NCI-H187 treated with DMSO at 0.1 percent for 48 hours (cell line): ENCODE measurements at regions not wholly inside any gene's neighbourhood (a gene's known extent, or its start where the extent isn't known, plus 50 kb on each side); places are given as distances from the start of the nearest gene placed in this dataset.

ENCODE experiments used
- DNase-seq: peaks from one replicate; lab custom pipeline; 2025; lab: John Stamatoyannopoulos, UW

- no peak for DNase-seq
Measured at GRCh38 chr4:181566490-181566889, 676.7 kb upstream of the TENM3 start.

- DNase-seq = no peak
Measured at GRCh38 chr4:181569553-181569952, 673.6 kb upstream of the TENM3 start.

GRCh38 chr4:181578911-181579310 is 664.3 kb upstream of the TENM3 start:
- DNase-seq = no peak

- DNase-seq = no peak
Measured at GRCh38 chr4:181579486-181579885, 663.7 kb upstream of the TENM3 start.

GRCh38 chr4:181581983-181582382 is 661.2 kb upstream of the TENM3 start:
- DNase-seq = no peak

- no peak for DNase-seq
Measured at GRCh38 chr4:181582595-181582994, 660.6 kb upstream of the TENM3 start.

GRCh38 chr4:181588733-181589302 is 654.4 kb upstream of the TENM3 start:
- DNase-seq = no peak

- no peak for DNase-seq
Measured at GRCh38 chr4:181592221-181592745, 650.9 kb upstream of the TENM3 start.

GRCh38 chr4:181593703-181594102 is 649.5 kb upstream of the TENM3 start:
- DNase-seq = no peak

- DNase-seq = no peak
Measured at GRCh38 chr4:181594188-181594587, 649.0 kb upstream of the TENM3 start.

GRCh38 chr4:181595716-181596115 is 647.5 kb upstream of the TENM3 start:
- DNase-seq = no peak

GRCh38 chr4:181597766-181598165 is 645.4 kb upstream of the TENM3 start:
- no peak for DNase-seq

GRCh38 chr4:181599134-181599533 is 644.1 kb upstream of the TENM3 start:
- DNase-seq = no peak

- no peak for DNase-seq
Measured at GRCh38 chr4:181601103-181601502, 642.1 kb upstream of the TENM3 start.

- DNase-seq = no peak
Measured at GRCh38 chr4:181604546-181604945, 638.7 kb upstream of the TENM3 start.

- DNase-seq = no peak
Measured at GRCh38 chr4:181606300-181606699, 636.9 kb upstream of the TENM3 start.

- DNase-seq = no peak
Measured at GRCh38 chr4:181608181-181608580, 635.0 kb upstream of the TENM3 start.

- DNase-seq = no peak
Measured at GRCh38 chr4:181611033-181611711, 632.0 kb upstream of the TENM3 start.

GRCh38 chr4:181611946-181612600 is 631.1 kb upstream of the TENM3 start:
- DNase-seq = no peak

GRCh38 chr4:181613200-181613599 is 630.0 kb upstream of the TENM3 start:
- DNase-seq = no peak

- no peak for DNase-seq
Measured at GRCh38 chr4:181618038-181618618, 625.1 kb upstream of the TENM3 start.

GRCh38 chr4:181618896-181619295 is 624.3 kb upstream of the TENM3 start:
- DNase-seq = no peak

GRCh38 chr4:181619651-181620050 is 623.6 kb upstream of the TENM3 start:
- DNase-seq = no peak
